Transverse colon (tissue), 4 donors: ENCODE measurements at regions not wholly inside any gene's neighbourhood (a gene's known extent, or its start where the extent isn't known, plus 50 kb on each side); places are given as distances from the start of the nearest gene placed in this dataset.

ENCODE experiments used
- DNase-seq: peaks from one replicate; pipeline ENCODE4 v3.0.0-alpha.2; 2019
- H3K27ac ChIP-seq, 4 donors: fragments of 200-600 bp; sonication (generic); 2 replicates each; pipeline ENCODE4 v1.5.1; 2016 to 2018; ENCODE audit warnings: inconsistent platforms in 4 of 4
- H3K27me3 ChIP-seq: fragments of 200-600 bp; sonication (generic); 2 replicates; pipeline ENCODE4 v1.5.1; 2017; ENCODE audit warnings: inconsistent platforms
- H3K36me3 ChIP-seq, 4 donors: fragments of 200-600 bp; sonication (generic); 2 replicates each; pipeline ENCODE4 v1.5.1; 2017 to 2019; ENCODE audit warnings: inconsistent platforms in 4 of 4
- H3K4me1 ChIP-seq, 4 donors: fragments of 200-600 bp; sonication (generic); 2 replicates each; pipeline ENCODE4 v1.5.1; 2017 to 2020; ENCODE audit warnings: inconsistent platforms in 4 of 4
- H3K4me3 ChIP-seq, 4 donors: fragments of 200-600 bp; sonication (generic); 1 replicate in 1 of 4; 2 replicates in 3 of 4; pipeline versions ENCODE4 v1.5.1 to v1.6.1; 2017 to 2019; ENCODE audit warnings: inconsistent platforms in 4 of 4
- H3K9me3 ChIP-seq, 2 donors: fragments of 200-600 bp; sonication (generic); 2 replicates each; pipeline ENCODE4 v1.5.1; 2017 to 2019; ENCODE audit warnings: inconsistent platforms in 2 of 2
- EP300 ChIP-seq: sonication (generic); formaldehyde crosslinking; IDR thresholded peaks from one replicate; pipeline ENCODE4 v1.6.1; 2017; ENCODE audit warnings: antibody characterized with exemption, low read depth
- POLR2A ChIP-seq: fragments of 450-650 bp; IDR thresholded peaks from one replicate; pipeline ENCODE4 v1.6.1; 2016; ENCODE audit warnings: antibody characterized with exemption, mild to moderate bottlenecking, moderate library complexity
- POLR2AphosphoS5 ChIP-seq, 3 donors: sonication (generic); formaldehyde crosslinking; IDR thresholded peaks; one replicate each; pipeline ENCODE4 v1.6.1; 2016; ENCODE audit warnings: antibody characterized with exemption in 3 of 3
- WGBS, 2 donors: methylation state at CpG; one replicate each; pipeline ENCODE4 v1.1.5; 2018; ENCODE audit warnings: low coverage in 1 of 2; 5-methylcytosine and 5-hydroxymethylcytosine counted together
- in situ Hi-C, 4 donors: fragments of 200-750 bp; cut with MboI; loops; one replicate each; pipeline versions ENCODE4 v1.15.0 to v1.15.1; 2017; ENCODE audit warnings: low sequenced_read_pairs in 3 of 4, low pct_ligation_motif_present in 1 of 4, low pct_unique_long_range_greater_than_20kb in 1 of 4
- intact Hi-C: fragments of 100-400 bp; cut with DNase I; formaldehyde crosslinking; loops from one replicate; pipeline ENCODE4 v1.15.1; 2023; ENCODE audit warnings: low total_unique reads
- TF ChIP-seq, protein P1 (sequence below), 5 experiments: fragments of 200-600 bp in 3 of 5; fragments of 450-650 bp in 2 of 5; sonication (generic) in 3 of 5; IDR thresholded peaks; 1 replicate in 2 of 5; 2 replicates in 3 of 5; pipeline ENCODE4 v1.5.1; 2016 to 2017; ENCODE audit warnings: antibody characterized with exemption in 5 of 5, inconsistent platforms in 3 of 5, mild to moderate bottlenecking in 2 of 5, moderate library complexity in 1 of 5

DNA sequence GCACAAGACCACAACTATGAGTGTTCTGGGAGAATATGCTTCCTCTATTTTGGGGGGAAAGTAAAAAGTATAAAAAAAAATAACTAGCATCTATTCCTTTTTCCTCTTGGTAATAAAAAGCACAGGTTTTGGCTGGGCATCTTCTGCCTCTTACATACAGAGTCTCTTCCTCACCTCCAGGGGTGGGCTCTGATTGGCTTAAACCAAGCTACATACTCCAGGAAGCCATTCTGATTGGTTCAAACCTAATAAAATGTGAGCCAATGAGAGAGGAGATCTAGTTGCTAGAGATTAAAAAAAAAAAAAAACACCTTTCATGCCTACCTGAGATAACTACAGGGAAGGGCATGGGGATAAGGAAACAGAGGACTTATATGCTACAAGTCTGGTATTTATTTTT lies 365.9 kb upstream of the ERCC4 start:
- no peaks in the 10 kb centered on the region for H3K27me3 ChIP-seq
- no peak for DNase-seq
- TF ChIP-seq POLR2AphosphoS5 (IDR thresholded peaks at IDR 0.05) (no peak), EP300 (no peak), POLR2A (no peak)
- TF ChIP-seq, protein P1, sequence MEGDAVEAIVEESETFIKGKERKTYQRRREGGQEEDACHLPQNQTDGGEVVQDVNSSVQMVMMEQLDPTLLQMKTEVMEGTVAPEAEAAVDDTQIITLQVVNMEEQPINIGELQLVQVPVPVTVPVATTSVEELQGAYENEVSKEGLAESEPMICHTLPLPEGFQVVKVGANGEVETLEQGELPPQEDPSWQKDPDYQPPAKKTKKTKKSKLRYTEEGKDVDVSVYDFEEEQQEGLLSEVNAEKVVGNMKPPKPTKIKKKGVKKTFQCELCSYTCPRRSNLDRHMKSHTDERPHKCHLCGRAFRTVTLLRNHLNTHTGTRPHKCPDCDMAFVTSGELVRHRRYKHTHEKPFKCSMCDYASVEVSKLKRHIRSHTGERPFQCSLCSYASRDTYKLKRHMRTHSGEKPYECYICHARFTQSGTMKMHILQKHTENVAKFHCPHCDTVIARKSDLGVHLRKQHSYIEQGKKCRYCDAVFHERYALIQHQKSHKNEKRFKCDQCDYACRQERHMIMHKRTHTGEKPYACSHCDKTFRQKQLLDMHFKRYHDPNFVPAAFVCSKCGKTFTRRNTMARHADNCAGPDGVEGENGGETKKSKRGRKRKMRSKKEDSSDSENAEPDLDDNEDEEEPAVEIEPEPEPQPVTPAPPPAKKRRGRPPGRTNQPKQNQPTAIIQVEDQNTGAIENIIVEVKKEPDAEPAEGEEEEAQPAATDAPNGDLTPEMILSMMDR (IDR thresholded peaks at IDR 0.05) = no peak
- H3K36me3 ChIP-seq = no peaks in the 10 kb centered on the region
- no peak overlapping the region for H3K27ac ChIP-seq
- no peaks in the 10 kb centered on the region for H3K9me3 ChIP-seq
- no peaks in the 10 kb centered on the region for H3K4me1 ChIP-seq
- H3K4me3 ChIP-seq = no peak overlapping the region
- in situ Hi-C loops = no loop called here
- intact Hi-C loops = no loop called here

DNA sequence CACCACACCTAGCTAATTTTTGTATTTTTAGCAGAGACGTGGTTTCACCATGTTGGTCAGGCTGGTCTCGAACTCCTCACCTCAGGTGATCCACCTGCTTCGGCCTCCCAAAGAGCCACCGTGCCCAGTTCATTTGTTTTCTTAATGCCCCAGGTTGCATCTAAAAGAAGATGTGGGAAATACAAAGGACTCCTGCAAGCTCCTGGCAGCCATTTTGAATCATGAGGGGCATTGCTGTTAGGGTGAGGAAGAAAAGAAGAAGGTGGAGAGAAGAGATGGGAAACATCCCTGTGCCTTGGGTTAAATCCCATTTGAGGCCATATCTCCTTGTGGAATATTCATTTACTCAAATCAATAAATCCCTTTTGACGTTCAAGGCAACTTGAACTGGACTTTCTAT lies 365.3 kb upstream of the ERCC4 start:
- Histone ChIP-seq H3K36me3 (no peaks in the 10 kb centered on the region), H3K4me3 (no peak overlapping the region), H3K27me3 (no peaks in the 10 kb centered on the region), H3K9me3 (no peaks in the 10 kb centered on the region), H3K4me1 (no peaks in the 10 kb centered on the region), H3K27ac (no peak overlapping the region)
- 87 to 89% methylated on average over 5 of the region's 5 CpGs for WGBS, 2 donors
- TF ChIP-seq POLR2AphosphoS5 (IDR thresholded peaks at IDR 0.05) (no peak), EP300 (no peak), POLR2A (no peak)
- TF ChIP-seq, protein P1 (IDR thresholded peaks at IDR 0.05) = no peak
- intact Hi-C loops (no loop called here), in situ Hi-C loops (no loop called here)
- no peak for DNase-seq

DNA sequence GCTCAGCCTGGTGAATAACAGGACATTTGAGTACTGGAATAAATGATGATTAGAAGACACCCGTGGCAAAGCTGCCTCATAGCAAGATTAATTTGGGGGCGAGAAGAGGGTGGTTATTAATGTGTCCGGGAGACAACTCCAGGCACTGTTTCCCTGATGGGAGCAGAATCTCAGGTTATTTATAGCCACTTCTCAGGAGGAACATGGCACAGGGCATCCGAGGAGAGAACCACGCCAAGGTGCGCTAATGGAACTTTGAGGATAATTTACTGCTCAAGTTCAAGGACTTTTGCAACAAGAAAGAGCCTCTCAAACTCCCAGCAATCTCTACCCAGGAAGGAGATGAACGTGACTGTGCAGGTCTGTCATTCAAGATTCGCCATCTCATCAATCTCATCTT lies 362.5 kb upstream of the ERCC4 start:
- in situ Hi-C loops = no loop called here
- DNase-seq = no peak
- intact Hi-C loops = no loop called here

DNA sequence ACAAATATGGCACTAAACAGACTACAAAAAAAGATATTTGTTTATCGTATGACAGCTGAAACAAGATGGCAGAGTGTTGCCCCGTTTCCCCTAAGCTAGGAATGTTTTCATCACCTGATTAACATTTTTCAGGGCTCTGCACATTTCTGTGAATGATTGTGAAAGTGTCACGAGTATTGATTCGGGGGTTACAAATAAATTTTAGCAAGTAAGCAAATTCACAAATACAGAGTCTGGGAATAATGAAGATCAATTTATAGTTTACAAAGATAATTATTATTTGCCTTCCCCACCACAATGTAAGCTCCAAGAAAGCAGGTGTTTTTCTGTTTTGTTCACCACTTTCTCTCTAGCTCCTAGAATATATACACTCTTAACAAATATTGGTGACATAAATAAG lies 361.2 kb upstream of the ERCC4 start:
- WGBS, 2 donors = 69 to 72% methylated on average over 4 of the region's 4 CpGs
- Histone ChIP-seq H3K27me3 (no peaks in the 10 kb centered on the region), H3K9me3 (no peaks in the 10 kb centered on the region), H3K4me3 (no peak overlapping the region), H3K4me1 (no peaks in the 10 kb centered on the region), H3K36me3 (no peaks in the 10 kb centered on the region), H3K27ac (no peak overlapping the region)
- in situ Hi-C loops (no loop called here), intact Hi-C loops (no loop called here)
- no peak for DNase-seq
- no peak for TF ChIP-seq EP300

More for the DNA sequence above, 362.5 kb upstream of the ERCC4 start:
- Histone ChIP-seq H3K4me1 (no peaks in the 10 kb centered on the region), H3K9me3 (no peaks in the 10 kb centered on the region), H3K27ac (no peak overlapping the region), H3K27me3 (no peaks in the 10 kb centered on the region), H3K36me3 (no peaks in the 10 kb centered on the region), H3K4me3 (no peak overlapping the region)
- TF ChIP-seq POLR2A = no peak
- TF ChIP-seq EP300 = no peak
- TF ChIP-seq, protein P1 (IDR thresholded peaks at IDR 0.05) = no peak
- TF ChIP-seq POLR2AphosphoS5 (IDR thresholded peaks at IDR 0.05) = no peak
- WGBS, 2 donors = 64 to 70% methylated on average over 8 of the region's 8 CpGs

DNA sequence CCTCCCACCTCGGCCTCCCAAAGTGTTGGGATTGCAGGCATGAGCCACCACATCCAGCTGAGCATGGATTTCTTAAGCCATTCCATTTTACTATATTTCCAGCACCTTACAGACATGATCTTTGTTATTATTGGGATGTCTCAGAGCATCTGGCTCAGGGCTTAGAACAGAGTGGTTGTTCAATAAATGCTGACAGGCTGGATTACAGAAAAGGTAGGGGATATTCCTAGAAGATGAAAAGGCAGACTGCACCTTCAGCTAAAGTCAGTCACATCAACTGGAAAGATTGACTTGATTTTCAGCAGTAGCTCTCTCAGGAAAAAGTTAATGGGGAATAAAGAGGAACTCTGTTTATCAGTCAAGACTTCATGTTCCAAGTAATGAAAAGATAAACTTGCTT lies 360.3 kb upstream of the ERCC4 start:
- Histone ChIP-seq H3K27ac (no peak overlapping the region), H3K4me1 (no peaks in the 10 kb centered on the region), H3K4me3 (no peak overlapping the region), H3K36me3 (no peaks in the 10 kb centered on the region), H3K9me3 (no peaks in the 10 kb centered on the region), H3K27me3 (no peaks in the 10 kb centered on the region)
- intact Hi-C loops (no loop called here), in situ Hi-C loops (no loop called here)
- 38 to 62% methylated on average over 1 of the region's 1 CpG for WGBS, 2 donors
- DNase-seq = no peak
- TF ChIP-seq, protein P1 (IDR thresholded peaks at IDR 0.05) = no peak
- TF ChIP-seq EP300 (no peak), POLR2A (no peak), POLR2AphosphoS5 (IDR thresholded peaks at IDR 0.05) (no peak)
